Cardiac muscle cell (in vitro differentiated cells and primary cell): ENCODE measurements at regions not wholly inside any gene's neighbourhood (a gene's known extent, or its start where the extent isn't known, plus 50 kb on each side); places are given as distances from the start of the nearest gene placed in this dataset.

Experiments
- DNase-seq, 2 donors: peaks; one replicate each; pipeline versions ENCODE4 v3.0.0 to v3.0.0-alpha.2; 2010 to 2017; ENCODE audit warnings: low read depth in 1 of 2, low spot score in 1 of 2
- H3K27ac ChIP-seq: fragments of 200-600 bp; sonication (generic); 2 replicates; pipeline ENCODE4 v1.5.1; 2016
- H3K27me3 ChIP-seq: fragments of 200-600 bp; sonication (generic); 2 replicates; pipeline ENCODE4 v1.6.0; 2016; ENCODE audit warnings: control low read depth
- H3K36me3 ChIP-seq: fragments of 200-600 bp; sonication (generic); 2 replicates; pipeline ENCODE4 v1.5.1; 2016; ENCODE audit warnings: control low read depth
- H3K4me1 ChIP-seq: fragments of 200-600 bp; sonication (generic); 2 replicates; pipeline ENCODE4 v1.8.1; 2017; ENCODE audit warnings: low read depth, mild to moderate bottlenecking, mixed run types
- H3K4me3 ChIP-seq: fragments of 200-600 bp; sonication (generic); 2 replicates; pipeline ENCODE4 v1.5.1; 2016; ENCODE audit warnings: mild to moderate bottlenecking
- H3K9me3 ChIP-seq: fragments of 200-600 bp; sonication (generic); 2 replicates; pipeline ENCODE4 v1.5.1; 2017; ENCODE audit warnings: low read depth, mild to moderate bottlenecking, control low read depth
- TF ChIP-seq, protein P1 (sequence below): IDR thresholded peaks from 2 replicates; pipeline ENCODE4 v1.5.1; 2012; ENCODE audit warnings: low read depth, mild to moderate bottlenecking, low read length

DNA sequence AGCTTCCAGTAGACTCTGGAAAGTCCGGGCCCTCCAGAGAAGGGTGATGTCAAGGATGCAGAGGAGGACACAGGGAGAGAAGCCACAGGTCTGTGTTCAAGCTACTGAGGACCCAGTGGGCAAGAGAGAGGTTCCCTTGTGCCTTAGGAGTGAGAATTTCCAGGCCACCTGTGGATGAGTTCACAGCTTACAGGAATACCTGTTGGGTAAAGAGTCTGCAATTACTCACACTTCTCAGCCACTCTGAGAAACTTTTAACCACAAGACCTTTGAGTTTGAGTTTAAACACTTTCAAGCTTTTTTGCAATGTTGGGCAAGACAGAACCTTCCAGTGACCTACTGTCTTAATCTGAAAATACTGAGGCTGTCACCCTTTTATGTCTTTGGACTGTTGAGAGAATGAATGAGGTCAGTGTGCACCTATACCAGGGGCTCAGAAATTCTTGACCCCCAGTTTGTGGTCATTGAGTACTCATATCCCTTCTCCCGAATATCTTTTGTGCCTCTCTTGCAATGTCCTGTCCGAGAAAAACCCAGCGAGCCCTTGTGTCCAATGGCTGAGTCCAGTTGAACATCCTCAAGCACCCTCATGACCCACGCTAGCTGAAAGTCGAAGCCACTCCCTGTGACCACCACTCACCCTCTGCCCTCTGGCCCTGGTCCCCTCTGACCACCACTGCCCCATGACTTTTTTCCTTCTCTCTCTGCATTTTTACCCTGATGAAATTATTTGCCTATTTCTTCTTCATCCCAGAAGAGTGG lies 368.5 kb upstream of the ZNF507 start:
- Histone ChIP-seq H3K4me1 (no peaks in the 10 kb centered on the region), H3K36me3 (no peaks in the 10 kb centered on the region), H3K27me3 (no peaks in the 10 kb centered on the region), H3K9me3 (no peaks in the 10 kb centered on the region), H3K27ac (no peak overlapping the region), H3K4me3 (no peak overlapping the region)
- TF ChIP-seq, protein P1, sequence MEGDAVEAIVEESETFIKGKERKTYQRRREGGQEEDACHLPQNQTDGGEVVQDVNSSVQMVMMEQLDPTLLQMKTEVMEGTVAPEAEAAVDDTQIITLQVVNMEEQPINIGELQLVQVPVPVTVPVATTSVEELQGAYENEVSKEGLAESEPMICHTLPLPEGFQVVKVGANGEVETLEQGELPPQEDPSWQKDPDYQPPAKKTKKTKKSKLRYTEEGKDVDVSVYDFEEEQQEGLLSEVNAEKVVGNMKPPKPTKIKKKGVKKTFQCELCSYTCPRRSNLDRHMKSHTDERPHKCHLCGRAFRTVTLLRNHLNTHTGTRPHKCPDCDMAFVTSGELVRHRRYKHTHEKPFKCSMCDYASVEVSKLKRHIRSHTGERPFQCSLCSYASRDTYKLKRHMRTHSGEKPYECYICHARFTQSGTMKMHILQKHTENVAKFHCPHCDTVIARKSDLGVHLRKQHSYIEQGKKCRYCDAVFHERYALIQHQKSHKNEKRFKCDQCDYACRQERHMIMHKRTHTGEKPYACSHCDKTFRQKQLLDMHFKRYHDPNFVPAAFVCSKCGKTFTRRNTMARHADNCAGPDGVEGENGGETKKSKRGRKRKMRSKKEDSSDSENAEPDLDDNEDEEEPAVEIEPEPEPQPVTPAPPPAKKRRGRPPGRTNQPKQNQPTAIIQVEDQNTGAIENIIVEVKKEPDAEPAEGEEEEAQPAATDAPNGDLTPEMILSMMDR = no peak
- no peak for DNase-seq

- H3K9me3 ChIP-seq = no peaks in the 10 kb centered on the region
- H3K36me3 ChIP-seq = no peaks in the 10 kb centered on the region
- H3K4me1 ChIP-seq = no peaks in the 10 kb centered on the region
- no peaks in the 10 kb centered on the region for H3K27me3 ChIP-seq
- no peak overlapping the region for H3K27ac ChIP-seq
- H3K4me3 ChIP-seq = no peak overlapping the region
- DNase-seq = no peak
- TF ChIP-seq, protein P1 = no peak
Measured at GRCh38 chr19:31979362-31979761, 366.0 kb upstream of the ZNF507 start.

GRCh38 chr19:31979949-31980670 lies 365.3 kb upstream of the ZNF507 start:
- Histone ChIP-seq H3K27ac (no peak overlapping the region), H3K36me3 (no peaks in the 10 kb centered on the region), H3K4me3 (no peak overlapping the region), H3K9me3 (no peaks in the 10 kb centered on the region), H3K4me1 (no peaks in the 10 kb centered on the region), H3K27me3 (no peaks in the 10 kb centered on the region)
- DNase-seq = no peak
- TF ChIP-seq, protein P1 = no peak

- no peaks in the 10 kb centered on the region for H3K27me3 ChIP-seq
- no peak overlapping the region for H3K4me3 ChIP-seq
- DNase-seq = no peak
- TF ChIP-seq, protein P1 = no peak
- no peaks in the 10 kb centered on the region for H3K4me1 ChIP-seq
- no peaks in the 10 kb centered on the region for H3K36me3 ChIP-seq
- no peaks in the 10 kb centered on the region for H3K9me3 ChIP-seq
- H3K27ac ChIP-seq = no peak overlapping the region
Measured at GRCh38 chr19:31980796-31981195, 364.6 kb upstream of the ZNF507 start.

- Histone ChIP-seq H3K9me3 (no peaks in the 10 kb centered on the region), H3K27ac (no peak overlapping the region), H3K4me1 (no peaks in the 10 kb centered on the region), H3K36me3 (no peaks in the 10 kb centered on the region), H3K4me3 (no peak overlapping the region), H3K27me3 (no peaks in the 10 kb centered on the region)
- TF ChIP-seq, protein P1 = no peak
- DNase-seq = no peak
Measured at GRCh38 chr19:31981545-31981944, 363.9 kb upstream of the ZNF507 start.
